Hepatocyte (in vitro differentiated cells): ENCODE measurements at regions not wholly inside any gene's neighbourhood (a gene's known extent, or its start where the extent isn't known, plus 50 kb on each side); places are given as distances from the start of the nearest gene placed in this dataset.

Experiments
- CTCF ChIP-seq: fragments of 200-600 bp; sonication (generic); IDR thresholded peaks from 2 replicates; pipeline ENCODE4 v1.5.1; 2016; ENCODE audit warnings: antibody characterized with exemption, mild to moderate bottlenecking; ENCODE audit not compliant: poor library complexity
- EZH2 ChIP-seq: fragments of 200-600 bp; sonication (generic); IDR thresholded peaks from 2 replicates; pipeline ENCODE4 v1.6.1; 2016; ENCODE audit warnings: antibody characterized with exemption, mild to moderate bottlenecking, borderline replicate concordance

- TF ChIP-seq CTCF (no peak), EZH2 (no peak)
These were observed 155.0 kb downstream of the TOMM20 start for GRCh38 chr1:234973426-234974250.
